ENCODE measurements at regions not wholly inside any gene's neighbourhood (a gene's known extent, or its start where the extent isn't known, plus 50 kb on each side); places are given as distances from the start of the nearest gene placed in this dataset.
A peak's percentile ranks its signal among the peaks of the same experiment; 100 is the strongest.

GRCh38 chr12:81963026-81963425 is 203.9 kb upstream of the PPFIA2 start:
- DNase-seq (ENCODE audit: extremely low read depth, low read depth, low spot score) = no peak

GRCh38 chr12:81962126-81962856 is 203.1 kb upstream of the PPFIA2 start:
- DNase-seq (ENCODE audit: extremely low read depth, low read depth, low spot score) = no peak

GRCh38 chr12:81958406-81958805 is 199.3 kb upstream of the PPFIA2 start:
- DNase-seq (ENCODE audit: extremely low read depth, low read depth, low spot score) = no peak

GRCh38 chr12:81957631-81958030 is 198.5 kb upstream of the PPFIA2 start:
- DNase-seq (ENCODE audit: extremely low read depth, low read depth, low spot score) = no peak

- no peak for DNase-seq (ENCODE audit: extremely low read depth, low read depth, low spot score)
These were observed 197.3 kb upstream of the PPFIA2 start for GRCh38 chr12:81956468-81956860.

- DNase-seq (ENCODE audit: extremely low read depth, low read depth, low spot score) = no peak
These were observed 194.4 kb upstream of the PPFIA2 start for GRCh38 chr12:81953541-81953940.

GRCh38 chr12:81950871-81951270 is 191.7 kb upstream of the PPFIA2 start:
- no peak for DNase-seq (ENCODE audit: extremely low read depth, low read depth, low spot score)

- DNase-seq (ENCODE audit: extremely low read depth, low read depth, low spot score) = no peak
These were observed 190.7 kb upstream of the PPFIA2 start for GRCh38 chr12:81949841-81950308.

GRCh38 chr12:81949416-81949815 is 190.3 kb upstream of the PPFIA2 start:
- DNase-seq (ENCODE audit: extremely low read depth, low read depth, low spot score) = no peak

GRCh38 chr12:81944886-81945285 is 185.7 kb upstream of the PPFIA2 start:
- DNase-seq (ENCODE audit: extremely low read depth, low read depth, low spot score) = no peak

- no peak for DNase-seq (ENCODE audit: extremely low read depth, low read depth, low spot score)
These were observed 183.4 kb upstream of the PPFIA2 start for GRCh38 chr12:81942594-81942993.

- no peak for DNase-seq (ENCODE audit: extremely low read depth, low read depth, low spot score)
These were observed 170.9 kb upstream of the PPFIA2 start for GRCh38 chr12:81930037-81930436.

- no peak for DNase-seq (ENCODE audit: extremely low read depth, low read depth, low spot score)
These were observed 137.6 kb upstream of the PPFIA2 start for GRCh38 chr12:81896771-81897170.

GRCh38 chr12:81888961-81889360 is 129.8 kb upstream of the PPFIA2 start:
- no peak for DNase-seq (ENCODE audit: extremely low read depth, low read depth, low spot score)

- DNase-seq (ENCODE audit: extremely low read depth, low read depth, low spot score) = no peak
These were observed 129.1 kb upstream of the PPFIA2 start for GRCh38 chr12:81888106-81888740.

- no peak for DNase-seq (ENCODE audit: extremely low read depth, low read depth, low spot score)
These were observed 115.4 kb upstream of the PPFIA2 start for GRCh38 chr12:81874586-81874985.

GRCh38 chr12:81874166-81874565 is 115.0 kb upstream of the PPFIA2 start:
- no peak for DNase-seq (ENCODE audit: extremely low read depth, low read depth, low spot score)

- DNase-seq (ENCODE audit: extremely low read depth, low read depth, low spot score) = no peak
These were observed 113.2 kb upstream of the PPFIA2 start for GRCh38 chr12:81872400-81872799.

GRCh38 chr12:81866081-81866480 is 106.9 kb upstream of the PPFIA2 start:
- DNase-seq (ENCODE audit: extremely low read depth, low read depth, low spot score) = no peak

- no peak for DNase-seq (ENCODE audit: extremely low read depth, low read depth, low spot score)
These were observed 104.3 kb upstream of the PPFIA2 start for GRCh38 chr12:81863406-81863805.

GRCh38 chr12:81859521-81859920 is 100.4 kb upstream of the PPFIA2 start:
- DNase-seq (ENCODE audit: extremely low read depth, low read depth, low spot score) = peak; percentile 2

GRCh38 chr12:81843599-81843998 is 84.4 kb upstream of the PPFIA2 start:
- no peak for DNase-seq (ENCODE audit: extremely low read depth, low read depth, low spot score)
